ENCODE measurements at regions not wholly inside any gene's neighbourhood (a gene's known extent, or its start where the extent isn't known, plus 50 kb on each side); places are given as distances from the start of the nearest gene placed in this dataset.

- no peak for TF ChIP-seq POLR2A (IDR thresholded peaks at IDR 0.05; ENCODE audit: extremely low read depth, insufficient read length)
- TF ChIP-seq MAX (IDR thresholded peaks at IDR 0.05; ENCODE audit: low read depth, low read length) = no peak
- TF ChIP-seq MYC (IDR thresholded peaks at IDR 0.05; ENCODE audit: low read depth, low read length) = no peak
- TF ChIP-seq CTCF (IDR thresholded peaks at IDR 0.05; ENCODE audit: low read depth, low read length) = no peak
- DNase-seq (ENCODE audit: low read depth) = no peak
- no peak overlapping the region for H3K4me3 ChIP-seq (ENCODE audit: low read depth, low read length)
Measured at GRCh38 chr6:3640868-3641267, 110.6 kb downstream of the PXDC1 start.

- H3K4me3 ChIP-seq (ENCODE audit: low read depth, low read length) = no peak overlapping the region
- DNase-seq (ENCODE audit: low read depth) = no peak
- TF ChIP-seq POLR2A (IDR thresholded peaks at IDR 0.05; ENCODE audit: extremely low read depth, insufficient read length) (no peak), MAX (IDR thresholded peaks at IDR 0.05; ENCODE audit: low read depth, low read length) (no peak), MYC (IDR thresholded peaks at IDR 0.05; ENCODE audit: low read depth, low read length) (no peak), CTCF (IDR thresholded peaks at IDR 0.05; ENCODE audit: low read depth, low read length) (no peak)
Measured at GRCh38 chr6:3638662-3639061, 112.9 kb downstream of the PXDC1 start.

GRCh38 chr6:3636060-3636459 is 115.5 kb downstream of the PXDC1 start:
- TF ChIP-seq MYC (IDR thresholded peaks at IDR 0.05; ENCODE audit: low read depth, low read length) (no peak), POLR2A (IDR thresholded peaks at IDR 0.05; ENCODE audit: extremely low read depth, insufficient read length) (no peak), MAX (IDR thresholded peaks at IDR 0.05; ENCODE audit: low read depth, low read length) (no peak), CTCF (IDR thresholded peaks at IDR 0.05; ENCODE audit: low read depth, low read length) (no peak)
- DNase-seq (ENCODE audit: low read depth) = no peak
- no peak overlapping the region for H3K4me3 ChIP-seq (ENCODE audit: low read depth, low read length)

- DNase-seq (ENCODE audit: low read depth) = no peak
- TF ChIP-seq CTCF (IDR thresholded peaks at IDR 0.05; ENCODE audit: low read depth, low read length) (no peak), POLR2A (IDR thresholded peaks at IDR 0.05; ENCODE audit: extremely low read depth, insufficient read length) (no peak), MAX (IDR thresholded peaks at IDR 0.05; ENCODE audit: low read depth, low read length) (no peak), MYC (IDR thresholded peaks at IDR 0.05; ENCODE audit: low read depth, low read length) (no peak)
- no peak overlapping the region for H3K4me3 ChIP-seq (ENCODE audit: low read depth, low read length)
Measured at GRCh38 chr6:3635482-3635881, 116.0 kb downstream of the PXDC1 start.

GRCh38 chr6:3634280-3634816 is 117.2 kb downstream of the PXDC1 start:
- DNase-seq (ENCODE audit: low read depth) = no peak
- no peak overlapping the region for H3K4me3 ChIP-seq (ENCODE audit: low read depth, low read length)
- no peak for TF ChIP-seq MAX (IDR thresholded peaks at IDR 0.05; ENCODE audit: low read depth, low read length)
- no peak for TF ChIP-seq MYC (IDR thresholded peaks at IDR 0.05; ENCODE audit: low read depth, low read length)
- no peak for TF ChIP-seq POLR2A (IDR thresholded peaks at IDR 0.05; ENCODE audit: extremely low read depth, insufficient read length)
- TF ChIP-seq CTCF (IDR thresholded peaks at IDR 0.05; ENCODE audit: low read depth, low read length) = no peak

All from NB4 (cell line).